Kidney (tissue), 13 donors: ENCODE measurements at regions not wholly inside any gene's neighbourhood (a gene's known extent, or its start where the extent isn't known, plus 50 kb on each side); places are given as distances from the start of the nearest gene placed in this dataset.

Source experiments
- DNase-seq, 5 donors: peaks; one replicate each; pipeline ENCODE4 v3.0.0-alpha.2; 2013 to 2020
- FAIRE-seq: peaks from 2 replicates; lab custom pipeline; 2012; peaks lifted over from hg19 to GRCh38; lab: Jason Lieb, UNC
- H3K27ac ChIP-seq, 2 donors: one replicate each; pipeline ENCODE4 v1.7.0; 2013; ENCODE audit warnings: low read depth in 2 of 2, low read length in 2 of 2, inconsistent platforms in 1 of 2
- H3K27me3 ChIP-seq: one replicate; pipeline ENCODE4 v1.7.1; 2013; ENCODE audit warnings: low read length, inconsistent platforms; ENCODE audit not compliant: control insufficient read depth, insufficient read depth
- H3K36me3 ChIP-seq, 3 donors: one replicate each; pipeline versions ENCODE4 v1.7.0 to v1.7.1; 2013; ENCODE audit warnings: low read length in 3 of 3, control low read depth in 1 of 3, inconsistent platforms in 1 of 3; ENCODE audit not compliant: insufficient read depth in 3 of 3, control insufficient read depth in 2 of 3
- H3K4me1 ChIP-seq, 3 donors: one replicate each; pipeline versions ENCODE4 v1.7.0 to v1.7.1; 2013; ENCODE audit warnings: low read length in 3 of 3, inconsistent platforms in 1 of 3, low read depth in 1 of 3; ENCODE audit not compliant: control insufficient read depth in 2 of 3, insufficient read depth in 2 of 3
- H3K4me3 ChIP-seq, 3 donors: one replicate each; pipeline versions ENCODE4 v1.7.0 to v1.8.1; 2013; ENCODE audit warnings: low read length in 3 of 3, control low read depth in 1 of 3, inconsistent platforms in 1 of 3
- H3K9ac ChIP-seq, 3 donors: one replicate each; pipeline versions ENCODE4 v1.7.0 to v1.7.1; 2013; ENCODE audit warnings: low read length in 3 of 3, control low read depth in 1 of 3, inconsistent platforms in 1 of 3
- H3K9me3 ChIP-seq, 3 donors: one replicate each; pipeline versions ENCODE4 v1.7.0 to v1.7.1; 2013; ENCODE audit warnings: low read length in 3 of 3, control low read depth in 1 of 3, inconsistent platforms in 1 of 3; ENCODE audit not compliant: control insufficient read depth in 2 of 3, insufficient read depth in 1 of 3
- CTCF ChIP-seq: IDR thresholded peaks from 3 replicates; pipeline ENCODE4 v1.5.1; 2012; ENCODE audit warnings: mild to moderate bottlenecking, moderate library complexity, borderline replicate concordance; ENCODE audit not compliant: insufficient read depth; ENCODE audit errors: extremely low read depth
- intact Hi-C: fragments of 100-400 bp; cut with DNase I; formaldehyde crosslinking; loops from one replicate; pipeline ENCODE4 v1.11.1; 2022
- donor health status: control.
- donor health status: control.
- donor health status: control.
- donor health status: control.
- donor health status: control.
- donor health status: DM: yes; HTN: yes; CAD: no.
- donor health status: Normal renal cell carcinoma (clear cell type).

GRCh38 chr6:11900662-11901598 lies 111.2 kb upstream of the HIVEP1 start:
- peak overlapping the region in 2 of 3 donors; percentile 35 to 44 for H3K4me3 ChIP-seq
- H3K9ac ChIP-seq: peak overlapping the region in 2 of 3 donors; percentile 8 to 34
- H3K27me3 ChIP-seq: no peaks in the 10 kb centered on the region
- H3K4me1 ChIP-seq: no peaks in the 10 kb centered on the region
- DNase-seq (no peak), FAIRE-seq (no peak)
- H3K36me3 ChIP-seq: no peaks in the 10 kb centered on the region
- no peak for TF ChIP-seq CTCF
- intact Hi-C loops: no loop called here
- H3K27ac ChIP-seq: no peak overlapping the region
- no peaks in the 10 kb centered on the region for H3K9me3 ChIP-seq

- intact Hi-C loops: no loop called here
- FAIRE-seq (no peak), DNase-seq (no peak)
- Histone ChIP-seq H3K27ac (no peak overlapping the region), H3K36me3 (no peaks in the 10 kb centered on the region), H3K4me3 (no peak overlapping the region), H3K9me3 (no peaks in the 10 kb centered on the region), H3K4me1 (no peaks in the 10 kb centered on the region), H3K27me3 (no peaks in the 10 kb centered on the region), H3K9ac (no peak overlapping the region)
- no peak for TF ChIP-seq CTCF
These were observed 112.5 kb upstream of the HIVEP1 start for GRCh38 chr6:11899645-11900044.

- Histone ChIP-seq H3K9me3 (no peaks in the 10 kb centered on the region), H3K27me3 (no peaks in the 10 kb centered on the region), H3K9ac (no peak overlapping the region), H3K36me3 (no peaks in the 10 kb centered on the region), H3K4me3 (no peak overlapping the region), H3K4me1 (no peaks in the 10 kb centered on the region), H3K27ac (no peak overlapping the region)
- intact Hi-C loops: no loop called here
- no peak for FAIRE-seq
- TF ChIP-seq CTCF: no peak
- DNase-seq: no peak
These were observed 115.6 kb upstream of the ADTRP start for GRCh38 chr6:11894212-11894611.
